H1 (cell line): ENCODE measurements at regions not wholly inside any gene's neighbourhood (a gene's known extent, or its start where the extent isn't known, plus 50 kb on each side); places are given as distances from the start of the nearest gene placed in this dataset.

Source experiments
- POLR2AphosphoS5 ChIP-seq: IDR thresholded peaks from 2 replicates; pipeline ENCODE4 v1.6.1; 2011; ENCODE audit warnings: low read depth, low read length
- POU5F1 ChIP-seq: IDR thresholded peaks from 2 replicates; pipeline ENCODE4 v1.6.1; 2011; ENCODE audit warnings: low read depth, mild to moderate bottlenecking, low read length, moderate library complexity
- RBBP5 ChIP-seq: IDR thresholded peaks from 2 replicates; pipeline ENCODE4 v1.7.1; 2012; ENCODE audit warnings: low read depth, mild to moderate bottlenecking, inconsistent platforms, low read length, moderate library complexity, borderline replicate concordance
- ZNF274 ChIP-seq: IDR thresholded peaks from 2 replicates; pipeline ENCODE4 v1.7.0; 2012; ENCODE audit warnings: low read length, borderline replicate concordance; ENCODE audit errors: extremely low read depth

DNA sequence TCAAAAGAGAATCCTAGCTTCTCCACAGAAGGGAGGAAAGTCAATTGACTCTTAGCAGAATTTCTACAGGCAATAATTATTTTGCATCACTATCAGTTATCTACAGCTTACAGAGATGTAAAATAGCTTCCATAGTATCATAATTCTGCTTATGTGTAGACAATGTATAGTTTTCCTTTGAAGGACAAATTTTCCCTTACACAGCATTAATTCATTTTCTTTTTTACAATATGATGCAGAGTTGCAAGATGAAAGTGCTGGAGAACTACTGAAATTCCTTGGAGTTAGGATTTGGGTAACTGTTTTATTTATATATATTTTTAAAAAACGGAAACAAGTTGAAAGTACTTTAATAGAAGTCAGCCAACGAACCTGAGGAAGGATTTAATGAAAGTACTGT, 111.0 kb upstream of the CPHXL start (continued):
- TF ChIP-seq ZNF274 (no peak), RBBP5 (no peak), POU5F1 (no peak), POLR2AphosphoS5 (no peak)
